Epithelial cell of proximal tubule (primary cell): ENCODE measurements at regions not wholly inside any gene's neighbourhood (a gene's known extent, or its start where the extent isn't known, plus 50 kb on each side); places are given as distances from the start of the nearest gene placed in this dataset.
"Not testable (repeated sequence)": the region's sequence is repeated elsewhere in the genome, so short reads cannot be mapped to it uniquely, and the experiment has no call there.

Experiments
- DNase-seq: peaks from one replicate; pipeline ENCODE4 v3.0.0-alpha.2; 2011; ENCODE audit warnings: low read depth
- H3K4me3 ChIP-seq: 2 replicates; pipeline ENCODE4 v1.5.1; 2011; ENCODE audit warnings: low read depth, mild to moderate bottlenecking, low read length
- TF ChIP-seq, protein P1 (sequence below): conservative IDR thresholded peaks from 2 replicates; pipeline ENCODE4 v1.5.1; 2012; ENCODE audit warnings: low read depth, mild to moderate bottlenecking, low read length

DNA sequence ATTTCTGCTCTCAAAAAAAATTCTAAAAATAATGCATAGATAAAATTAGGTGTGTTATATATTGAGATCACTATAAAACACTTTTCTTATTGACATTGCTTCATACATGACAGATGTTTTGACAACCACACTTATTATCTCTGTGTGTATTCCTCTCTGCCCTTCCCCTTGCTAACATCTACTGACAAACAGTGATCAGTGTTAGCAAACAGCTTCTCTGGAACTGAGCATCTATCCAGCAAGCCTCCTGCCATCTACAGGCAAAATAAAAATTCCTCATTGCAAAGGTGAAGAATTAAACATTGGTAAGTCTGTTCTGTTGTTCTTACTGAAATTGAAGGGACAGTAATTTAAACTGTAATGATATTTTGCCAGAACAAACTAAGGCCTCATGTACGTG lies 2153.9 kb downstream of the NCAM2 start:
- no peak overlapping the region for H3K4me3 ChIP-seq
- TF ChIP-seq, protein P1, sequence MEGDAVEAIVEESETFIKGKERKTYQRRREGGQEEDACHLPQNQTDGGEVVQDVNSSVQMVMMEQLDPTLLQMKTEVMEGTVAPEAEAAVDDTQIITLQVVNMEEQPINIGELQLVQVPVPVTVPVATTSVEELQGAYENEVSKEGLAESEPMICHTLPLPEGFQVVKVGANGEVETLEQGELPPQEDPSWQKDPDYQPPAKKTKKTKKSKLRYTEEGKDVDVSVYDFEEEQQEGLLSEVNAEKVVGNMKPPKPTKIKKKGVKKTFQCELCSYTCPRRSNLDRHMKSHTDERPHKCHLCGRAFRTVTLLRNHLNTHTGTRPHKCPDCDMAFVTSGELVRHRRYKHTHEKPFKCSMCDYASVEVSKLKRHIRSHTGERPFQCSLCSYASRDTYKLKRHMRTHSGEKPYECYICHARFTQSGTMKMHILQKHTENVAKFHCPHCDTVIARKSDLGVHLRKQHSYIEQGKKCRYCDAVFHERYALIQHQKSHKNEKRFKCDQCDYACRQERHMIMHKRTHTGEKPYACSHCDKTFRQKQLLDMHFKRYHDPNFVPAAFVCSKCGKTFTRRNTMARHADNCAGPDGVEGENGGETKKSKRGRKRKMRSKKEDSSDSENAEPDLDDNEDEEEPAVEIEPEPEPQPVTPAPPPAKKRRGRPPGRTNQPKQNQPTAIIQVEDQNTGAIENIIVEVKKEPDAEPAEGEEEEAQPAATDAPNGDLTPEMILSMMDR, result peak; percentile 14
- DNase-seq, result no peak

DNA sequence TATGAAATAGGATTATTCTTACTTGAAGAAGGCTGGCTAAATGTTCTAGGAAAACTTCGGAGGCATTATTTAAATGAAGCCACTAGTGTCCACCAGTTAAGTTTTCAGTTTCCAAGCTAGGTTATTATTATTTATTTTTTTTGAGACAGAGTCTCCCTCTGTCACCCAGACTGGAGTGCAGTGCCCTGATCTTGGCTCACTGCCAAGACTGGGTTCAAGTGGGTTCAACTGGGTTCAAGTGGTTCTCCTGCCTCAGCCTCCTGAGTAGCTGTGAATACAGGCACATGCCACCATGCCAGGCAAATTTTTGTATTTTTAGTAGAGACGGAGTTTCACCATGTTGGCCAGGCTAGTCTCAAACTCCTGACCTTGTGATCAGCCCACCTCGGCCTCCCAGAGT lies 2155.6 kb downstream of the NCAM2 start:
- not testable (repeated sequence) for DNase-seq, H3K4me3 ChIP-seq

DNA sequence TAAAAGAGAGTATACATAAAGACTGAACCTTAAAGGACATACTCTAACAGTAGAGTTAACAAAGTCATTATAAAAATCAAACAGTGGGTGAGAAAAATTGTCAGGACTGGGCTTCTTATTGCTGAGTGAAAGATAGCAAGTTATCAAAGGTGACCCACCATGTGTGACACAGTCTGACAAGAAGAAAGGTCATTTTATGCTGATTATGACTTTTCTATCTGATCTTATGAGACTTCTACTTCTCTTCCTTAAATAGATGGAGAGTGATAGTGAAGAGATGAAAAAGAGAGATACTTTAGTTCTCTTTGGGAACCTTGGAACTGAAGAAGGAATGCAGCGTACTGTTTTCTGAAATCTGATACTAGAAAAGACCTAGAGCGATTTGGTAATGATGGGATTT lies 2157.1 kb downstream of the NCAM2 start:
- no peak for DNase-seq
- H3K4me3 ChIP-seq, result no peak overlapping the region
- TF ChIP-seq, protein P1, result no peak

DNA sequence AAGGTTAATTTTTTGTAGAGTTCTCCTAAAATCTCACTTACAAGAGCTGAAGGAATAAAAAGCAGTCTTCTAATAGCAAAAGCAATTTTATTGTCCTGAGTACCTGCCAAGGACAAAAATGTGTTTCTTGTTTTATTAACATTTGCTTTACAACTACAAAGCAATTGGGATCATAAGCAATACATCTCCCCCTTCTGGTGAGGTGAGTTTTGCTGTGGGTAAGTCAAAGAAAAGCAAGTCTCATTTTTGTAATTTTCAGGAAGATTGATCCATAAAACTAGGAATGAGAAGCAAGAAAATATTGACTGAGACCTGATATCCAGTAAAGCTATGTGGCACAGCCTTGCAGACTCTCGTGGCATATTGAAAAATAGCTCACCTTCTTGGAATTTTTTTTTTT lies 2162.7 kb downstream of the NCAM2 start:
- TF ChIP-seq, protein P1, result peak; percentile 42
- no peak for DNase-seq
- no peak overlapping the region for H3K4me3 ChIP-seq

DNA sequence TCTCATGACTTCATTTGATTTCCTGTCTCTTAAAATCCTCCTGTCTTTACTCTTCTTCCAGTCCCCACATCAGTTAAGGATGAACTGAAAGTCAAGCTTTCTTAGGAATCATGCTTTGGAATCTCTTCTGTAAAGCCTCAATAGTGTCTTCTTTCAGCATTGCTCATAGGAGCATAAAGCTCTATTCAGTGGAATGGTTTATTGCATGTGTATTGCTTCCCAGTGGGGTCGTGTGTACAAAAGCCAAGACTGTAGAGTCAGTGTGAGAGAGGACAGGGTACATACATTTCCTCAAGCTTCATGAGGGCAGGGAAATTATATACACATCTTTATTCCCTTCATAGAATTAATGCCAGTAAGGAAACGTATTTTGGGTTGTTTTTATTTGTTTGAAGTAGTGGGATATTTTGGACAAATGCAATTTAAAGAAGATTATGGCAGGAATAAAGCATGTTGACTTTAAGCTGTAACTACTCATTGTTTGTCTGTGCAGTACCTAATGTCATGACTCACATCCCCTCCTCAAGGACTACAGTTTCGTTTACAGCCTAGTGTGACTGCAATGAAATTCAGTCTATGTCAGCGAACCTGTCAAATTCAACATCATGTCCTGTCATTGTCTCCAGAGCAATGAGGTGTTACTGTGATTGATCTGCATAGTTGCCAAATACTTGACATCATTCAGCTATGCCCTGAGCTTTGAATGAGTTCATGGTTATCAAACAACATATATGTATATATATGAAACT lies 2164.2 kb downstream of the NCAM2 start:
- TF ChIP-seq, protein P1, result no peak
- no peak overlapping the region for H3K4me3 ChIP-seq
- DNase-seq, result peak; percentile 7
